Cerebellar cortex (tissue), 1 donor: ENCODE measurements at regions not wholly inside any gene's neighbourhood (a gene's known extent, or its start where the extent isn't known, plus 50 kb on each side); places are given as distances from the start of the nearest gene placed in this dataset.

Experiments
- DNase-seq: peaks from one replicate; pipeline ENCODE4 v3.0.0-alpha.2; 2015; ENCODE audit warnings: low spot score

GRCh38 chr2:234247453-234248180, 197.1 kb downstream of the SPP2 start:
- DNase-seq = no peak

- DNase-seq = no peak
These were observed 195.4 kb downstream of the SPP2 start for GRCh38 chr2:234245945-234246344.

GRCh38 chr2:234243871-234244565, 193.5 kb downstream of the SPP2 start:
- DNase-seq = no peak

- no peak for DNase-seq
These were observed 191.9 kb downstream of the SPP2 start for GRCh38 chr2:234242459-234242836.

GRCh38 chr2:234241656-234242458, 191.4 kb downstream of the SPP2 start:
- no peak for DNase-seq

- no peak for DNase-seq
These were observed 190.4 kb downstream of the SPP2 start for GRCh38 chr2:234240917-234241316.

- no peak for DNase-seq
These were observed 184.7 kb downstream of the SPP2 start for GRCh38 chr2:234235191-234235590.

- DNase-seq = no peak
These were observed 181.0 kb downstream of the SPP2 start for GRCh38 chr2:234231460-234231859.

- no peak for DNase-seq
These were observed 168.5 kb downstream of the SPP2 start for GRCh38 chr2:234219046-234219310.

GRCh38 chr2:234218266-234219045, 168.0 kb downstream of the SPP2 start:
- DNase-seq = no peak

- no peak for DNase-seq
These were observed 162.0 kb downstream of the SPP2 start for GRCh38 chr2:234212534-234212933.

- no peak for DNase-seq
These were observed 161.3 kb downstream of the SPP2 start for GRCh38 chr2:234211797-234212196.

- no peak for DNase-seq
These were observed 156.2 kb downstream of the SPP2 start for GRCh38 chr2:234206738-234207137.

GRCh38 chr2:234204480-234204879, 154.0 kb downstream of the SPP2 start:
- DNase-seq = no peak

- DNase-seq = no peak
These were observed 152.9 kb downstream of the SPP2 start for GRCh38 chr2:234203135-234203984.

GRCh38 chr2:234202601-234203000, 152.1 kb downstream of the SPP2 start:
- DNase-seq = no peak

GRCh38 chr2:234199996-234200395, 149.5 kb downstream of the SPP2 start:
- no peak for DNase-seq

- no peak for DNase-seq
These were observed 148.5 kb downstream of the SPP2 start for GRCh38 chr2:234198976-234199375.

- DNase-seq = no peak
These were observed 145.0 kb downstream of the SPP2 start for GRCh38 chr2:234195516-234195915.

- DNase-seq = no peak
These were observed 143.6 kb downstream of the SPP2 start for GRCh38 chr2:234193977-234194563.

GRCh38 chr2:234191819-234192407, 141.4 kb downstream of the SPP2 start:
- no peak for DNase-seq
